NOMO-1 (cell line): ENCODE measurements at regions not wholly inside any gene's neighbourhood (a gene's known extent, or its start where the extent isn't known, plus 50 kb on each side); places are given as distances from the start of the nearest gene placed in this dataset.

Source experiments
- DNase-seq, 2 experiments: peaks; one replicate each; lab custom pipeline; 2025; ENCODE audit not compliant: unreplicated experiment in 2 of 2; lab: John Stamatoyannopoulos, UW

GRCh38 chr3:186413615-186414415 is 51.8 kb upstream of the DGKG start:
- DNase-seq = peak; percentile 85 to 87

- DNase-seq = no peak
Measured at GRCh38 chr3:186411994-186412393, 50.0 kb upstream of the DGKG start.
